ENCODE measurements at regions not wholly inside any gene's neighbourhood (a gene's known extent, or its start where the extent isn't known, plus 50 kb on each side); places are given as distances from the start of the nearest gene placed in this dataset.

GRCh38 chr15:27676647-27677046, 422.5 kb downstream of the OCA2 start:
- TF ChIP-seq EZH2 (IDR thresholded peaks at IDR 0.05; ENCODE audit: borderline replicate concordance, low read length) (no peak), CTCF (IDR thresholded peaks at IDR 0.05; ENCODE audit: low read length) (no peak)
- Histone ChIP-seq H3F3A (ENCODE audit: insufficient read depth, low read length) (no peaks in the 10 kb centered on the region), H3K79me2 (ENCODE audit: insufficient read depth, low read length) (no peaks in the 10 kb centered on the region), H3K27ac (ENCODE audit: low read depth, low read length, poor library complexity, severe bottlenecking) (no peak overlapping the region), H2AFZ (ENCODE audit: low read length) (no peak overlapping the region), H3K36me3 (ENCODE audit: insufficient read depth, low read length) (no peaks in the 10 kb centered on the region), H3K27me3 (ENCODE audit: insufficient read depth, low read length) (no peaks in the 10 kb centered on the region; the same call in 1 of the 2 replicates), H3K4me2 (ENCODE audit: low read length) (no peak overlapping the region), H3K9ac (ENCODE audit: low read length) (no peak overlapping the region), H3K4me3 (ENCODE audit: low read depth, low read length, poor library complexity, severe bottlenecking) (no peak overlapping the region), H3K4me1 (ENCODE audit: insufficient read depth, low read length, severe bottlenecking) (no peaks in the 10 kb centered on the region), H3K9me2 (ENCODE audit: low read depth, low read length) (no peaks in the 10 kb centered on the region), H3K9me3 (ENCODE audit: low read length) (no peaks in the 10 kb centered on the region), H4K20me1 (ENCODE audit: insufficient read depth, low read length) (no peaks in the 10 kb centered on the region)

- Histone ChIP-seq H3K9me3 (ENCODE audit: low read length) (no peaks in the 10 kb centered on the region), H3K4me2 (ENCODE audit: low read length) (no peak overlapping the region), H3K79me2 (ENCODE audit: insufficient read depth, low read length) (no peaks in the 10 kb centered on the region), H3K9me2 (ENCODE audit: low read depth, low read length) (no peaks in the 10 kb centered on the region), H3K27ac (ENCODE audit: low read depth, low read length, poor library complexity, severe bottlenecking) (no peak overlapping the region), H4K20me1 (ENCODE audit: insufficient read depth, low read length) (no peaks in the 10 kb centered on the region), H2AFZ (ENCODE audit: low read length) (no peak overlapping the region), H3K4me1 (ENCODE audit: insufficient read depth, low read length, severe bottlenecking) (no peaks in the 10 kb centered on the region), H3K27me3 (ENCODE audit: insufficient read depth, low read length) (no peaks in the 10 kb centered on the region; the same call in 1 of the 2 replicates), H3F3A (ENCODE audit: insufficient read depth, low read length) (no peaks in the 10 kb centered on the region), H3K9ac (ENCODE audit: low read length) (no peak overlapping the region), H3K36me3 (ENCODE audit: insufficient read depth, low read length) (no peaks in the 10 kb centered on the region), H3K4me3 (ENCODE audit: low read depth, low read length, poor library complexity, severe bottlenecking) (no peak overlapping the region)
- TF ChIP-seq CTCF (IDR thresholded peaks at IDR 0.05; ENCODE audit: low read length) (no peak), EZH2 (IDR thresholded peaks at IDR 0.05; ENCODE audit: borderline replicate concordance, low read length) (no peak)
These were observed 423.5 kb downstream of the OCA2 start for GRCh38 chr15:27675571-27675970.

GRCh38 chr15:27674826-27675225, 424.3 kb downstream of the OCA2 start:
- no peaks in the 10 kb centered on the region for H4K20me1 ChIP-seq (ENCODE audit: insufficient read depth, low read length)
- H2AFZ ChIP-seq (ENCODE audit: low read length), result no peak overlapping the region
- no peak overlapping the region for H3K27ac ChIP-seq (ENCODE audit: low read depth, low read length, poor library complexity, severe bottlenecking)
- no peak for TF ChIP-seq EZH2 (IDR thresholded peaks at IDR 0.05; ENCODE audit: borderline replicate concordance, low read length)
- TF ChIP-seq CTCF (IDR thresholded peaks at IDR 0.05; ENCODE audit: low read length), result no peak
- no peaks in the 10 kb centered on the region for H3F3A ChIP-seq (ENCODE audit: insufficient read depth, low read length)
- no peak overlapping the region for H3K9ac ChIP-seq (ENCODE audit: low read length)
- no peaks in the 10 kb centered on the region for H3K9me3 ChIP-seq (ENCODE audit: low read length)
- H3K79me2 ChIP-seq (ENCODE audit: insufficient read depth, low read length), result no peaks in the 10 kb centered on the region
- H3K4me2 ChIP-seq (ENCODE audit: low read length), result no peak overlapping the region
- no peaks in the 10 kb centered on the region for H3K9me2 ChIP-seq (ENCODE audit: low read depth, low read length)
- no peak overlapping the region for H3K4me3 ChIP-seq (ENCODE audit: low read depth, low read length, poor library complexity, severe bottlenecking)
- no peaks in the 10 kb centered on the region for H3K36me3 ChIP-seq (ENCODE audit: insufficient read depth, low read length)
- no peaks in the 10 kb centered on the region for H3K4me1 ChIP-seq (ENCODE audit: insufficient read depth, low read length, severe bottlenecking)
- H3K27me3 ChIP-seq (ENCODE audit: insufficient read depth, low read length), result no peaks in the 10 kb centered on the region; the same call in 1 of the 2 replicates
